ENCODE measurements at regions not wholly inside any gene's neighbourhood (a gene's known extent, or its start where the extent isn't known, plus 50 kb on each side); places are given as distances from the start of the nearest gene placed in this dataset.

GRCh38 chr3:63179862-63180522, 98.1 kb upstream of the SYNPR start:
- no peak for ATAC-seq
- Histone ChIP-seq H3K36me3 (no peaks in the 10 kb centered on the region), H3K4me1 (no peaks in the 10 kb centered on the region), H3K27me3 (no peaks in the 10 kb centered on the region), H3K9me3 (no peaks in the 10 kb centered on the region), H3K4me3 (no peak overlapping the region), H3K27ac (no peak overlapping the region)
- DNase-seq: no peak
- intact Hi-C loops (cut with DNase I): no loop called here
- TF ChIP-seq CTCF (IDR thresholded peaks at IDR 0.05): no peak

GRCh38 chr3:63192248-63192647, 85.9 kb upstream of the SYNPR start:
- Histone ChIP-seq H3K27me3 (no peaks in the 10 kb centered on the region), H3K36me3 (no peaks in the 10 kb centered on the region), H3K4me1 (no peaks in the 10 kb centered on the region), H3K27ac (no peak overlapping the region), H3K4me3 (no peak overlapping the region), H3K9me3 (no peaks in the 10 kb centered on the region)
- intact Hi-C loops (cut with DNase I): no loop called here
- DNase-seq: no peak
- no peak for TF ChIP-seq CTCF (IDR thresholded peaks at IDR 0.05)
- no peak for ATAC-seq

GRCh38 chr3:63193647-63194046, 84.5 kb upstream of the SYNPR start:
- DNase-seq: no peak
- no peak overlapping the region for H3K27ac ChIP-seq

GRCh38 chr3:63199606-63200005, 78.5 kb upstream of the SYNPR start:
- Histone ChIP-seq H3K4me3 (no peak overlapping the region), H3K4me1 (no peaks in the 10 kb centered on the region), H3K36me3 (no peaks in the 10 kb centered on the region), H3K27ac (no peak overlapping the region), H3K9me3 (no peaks in the 10 kb centered on the region), H3K27me3 (no peaks in the 10 kb centered on the region)
- no peak for TF ChIP-seq CTCF (IDR thresholded peaks at IDR 0.05)
- ATAC-seq (no peak), DNase-seq (no peak)
- intact Hi-C loops (cut with DNase I): no loop called here

More at GRCh38 chr3:63193647-63194046, 84.5 kb upstream of the SYNPR start:
- Histone ChIP-seq H3K9me3 (no peaks in the 10 kb centered on the region), H3K27me3 (no peaks in the 10 kb centered on the region), H3K4me3 (no peak overlapping the region), H3K4me1 (no peaks in the 10 kb centered on the region), H3K36me3 (no peaks in the 10 kb centered on the region)
- intact Hi-C loops (cut with DNase I): no loop called here
- no peak for ATAC-seq
- peak; percentile 26 for TF ChIP-seq CTCF (IDR thresholded peaks at IDR 0.05)

- H3K36me3 ChIP-seq: no peaks in the 10 kb centered on the region
- no peaks in the 10 kb centered on the region for H3K27me3 ChIP-seq
- no peak for ATAC-seq
- no peaks in the 10 kb centered on the region for H3K9me3 ChIP-seq
- no peaks in the 10 kb centered on the region for H3K4me1 ChIP-seq
- intact Hi-C loops (cut with DNase I): no loop called here
- no peak for DNase-seq
- no peak overlapping the region for H3K27ac ChIP-seq
- no peak overlapping the region for H3K4me3 ChIP-seq
- TF ChIP-seq CTCF (IDR thresholded peaks at IDR 0.05): no peak
These were observed 75.6 kb upstream of the SYNPR start for GRCh38 chr3:63202529-63202928.
